ENCODE measurements at regions not wholly inside any gene's neighbourhood (a gene's known extent, or its start where the extent isn't known, plus 50 kb on each side); places are given as distances from the start of the nearest gene placed in this dataset.

DNA sequence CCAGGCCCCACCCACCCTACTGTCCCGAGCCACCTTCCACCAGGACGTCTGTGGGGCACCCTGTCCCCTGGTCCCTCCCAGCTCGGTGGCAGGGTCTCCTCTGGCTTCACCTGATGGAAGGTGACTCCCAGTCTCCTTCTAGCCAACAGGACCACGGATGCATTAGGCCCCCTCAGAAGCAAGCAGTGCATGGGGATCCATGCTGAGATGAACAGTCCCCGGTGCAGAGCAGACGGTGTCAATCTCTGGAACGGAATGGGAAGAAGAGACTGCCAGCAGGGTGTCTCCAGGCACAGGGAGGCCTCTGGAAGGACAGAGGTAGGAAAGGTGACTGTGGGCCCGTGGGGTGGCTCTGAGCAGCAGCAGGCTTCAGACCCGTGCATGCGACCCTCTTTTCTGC, 65.2 kb upstream of the FZD7 start:
- DNase-seq (ENCODE audit: low spot score), result no peak

DNA sequence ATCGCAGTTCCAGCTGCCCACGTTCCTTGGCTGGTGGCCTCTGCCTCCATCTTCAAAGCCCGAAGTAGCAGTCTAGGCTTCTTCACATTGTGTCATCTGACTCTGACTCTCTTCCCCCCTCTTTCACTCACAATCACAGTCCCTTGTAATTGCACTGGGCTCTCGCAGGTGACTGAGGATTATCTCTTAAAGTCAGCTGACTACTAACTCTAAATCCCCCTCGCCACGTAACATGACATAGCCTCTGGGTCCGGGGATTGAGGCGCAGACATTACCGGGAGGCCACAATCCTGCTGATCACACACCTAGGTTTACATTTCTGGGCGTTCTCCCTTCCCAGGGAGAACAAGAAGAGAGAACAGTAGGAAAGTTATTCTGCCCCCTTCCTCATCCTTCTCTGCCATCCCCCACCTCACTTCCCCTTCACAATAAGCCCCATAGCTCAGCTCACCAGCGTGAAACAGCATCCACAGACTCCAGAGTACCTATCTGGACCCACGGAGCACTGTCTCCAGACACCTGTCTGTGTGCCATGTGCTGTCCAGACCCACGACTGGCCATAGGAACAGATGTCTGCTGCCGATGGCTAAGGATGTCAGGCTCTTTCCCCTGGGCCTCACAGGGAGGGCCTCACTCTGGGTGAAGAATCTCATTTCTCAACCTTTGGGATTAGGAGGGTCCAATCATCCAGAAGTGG, 64.3 kb upstream of the FZD7 start:
- no peak for DNase-seq (ENCODE audit: low spot score)

DNA sequence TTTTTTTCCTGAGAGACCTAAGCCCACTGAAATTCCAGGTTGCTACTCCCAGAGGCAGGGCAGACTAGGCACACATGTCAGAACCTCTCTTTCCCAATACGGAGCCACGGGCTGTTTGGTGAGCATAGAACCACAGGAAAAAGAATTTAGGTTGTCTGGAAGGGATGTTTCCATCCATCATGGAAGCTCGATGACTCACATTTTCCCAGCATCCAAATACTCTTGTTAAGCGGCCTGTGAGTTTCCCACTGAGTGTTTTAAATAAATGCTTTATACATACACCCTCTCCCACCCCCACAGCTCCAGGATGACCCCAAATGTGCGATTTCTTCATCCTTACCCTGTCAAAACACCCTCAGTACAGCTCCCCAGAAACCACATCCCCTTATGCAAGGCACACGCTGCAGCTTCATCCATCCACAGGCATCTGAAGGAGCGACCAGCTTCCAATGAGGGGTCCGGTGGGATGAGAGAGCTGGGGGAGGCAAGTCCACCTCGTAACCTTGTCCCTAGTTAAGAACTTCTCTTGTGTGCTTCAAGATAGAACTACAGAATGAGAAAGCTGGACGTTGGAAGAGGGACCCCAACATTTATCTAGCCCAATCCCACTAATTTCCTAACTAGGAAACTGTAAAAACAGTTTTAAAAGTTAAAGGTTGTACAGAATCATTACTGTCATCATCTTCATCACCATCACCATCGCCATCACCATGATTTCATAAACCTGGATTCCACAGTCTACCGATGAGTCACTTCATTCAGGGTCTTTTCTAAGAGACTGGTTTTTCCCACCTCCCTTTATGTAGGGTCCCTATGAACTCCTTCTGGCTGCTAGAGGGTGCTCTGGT, 63.5 kb upstream of the FZD7 start:
- peak; percentile 75 for DNase-seq (ENCODE audit: low spot score)

GRCh38 chr2:201970786-201971108, 62.9 kb upstream of the FZD7 start:
- no peak for DNase-seq (ENCODE audit: low spot score)

DNA sequence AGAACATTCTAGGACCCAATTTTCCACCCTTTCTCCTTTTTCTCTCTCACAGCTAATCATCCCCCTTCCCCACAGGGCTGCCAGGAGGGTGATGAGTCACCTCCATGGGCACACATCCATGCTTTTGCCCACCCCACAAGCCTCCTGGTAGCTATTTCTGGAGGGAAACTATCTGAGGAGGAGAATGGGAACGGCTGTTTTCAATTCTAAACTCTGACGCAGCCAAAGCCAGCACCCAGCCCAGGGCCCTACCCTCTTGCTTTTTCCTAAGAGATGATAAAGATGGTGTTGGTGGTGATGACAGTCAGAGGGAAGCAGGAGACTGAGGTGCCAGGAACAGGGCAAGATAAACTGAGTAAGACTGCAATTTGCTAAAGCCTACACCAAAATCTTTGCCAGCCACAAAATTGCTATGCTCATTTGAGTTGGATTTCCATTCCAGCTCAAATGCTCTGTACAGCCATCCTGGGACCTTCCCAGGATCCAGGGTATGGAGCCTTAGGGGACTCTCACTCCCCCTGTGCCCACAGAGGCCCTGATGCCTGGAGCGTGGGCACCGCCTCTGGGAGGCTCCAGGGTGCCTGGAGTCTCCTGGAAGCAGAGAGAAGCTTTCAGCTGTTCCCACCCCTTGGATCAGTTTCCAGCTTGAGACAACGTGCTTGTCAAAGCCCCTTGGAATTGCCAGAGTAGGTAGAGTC, 62.0 kb upstream of the FZD7 start:
- DNase-seq (ENCODE audit: low spot score), result peak; percentile 72

DNA sequence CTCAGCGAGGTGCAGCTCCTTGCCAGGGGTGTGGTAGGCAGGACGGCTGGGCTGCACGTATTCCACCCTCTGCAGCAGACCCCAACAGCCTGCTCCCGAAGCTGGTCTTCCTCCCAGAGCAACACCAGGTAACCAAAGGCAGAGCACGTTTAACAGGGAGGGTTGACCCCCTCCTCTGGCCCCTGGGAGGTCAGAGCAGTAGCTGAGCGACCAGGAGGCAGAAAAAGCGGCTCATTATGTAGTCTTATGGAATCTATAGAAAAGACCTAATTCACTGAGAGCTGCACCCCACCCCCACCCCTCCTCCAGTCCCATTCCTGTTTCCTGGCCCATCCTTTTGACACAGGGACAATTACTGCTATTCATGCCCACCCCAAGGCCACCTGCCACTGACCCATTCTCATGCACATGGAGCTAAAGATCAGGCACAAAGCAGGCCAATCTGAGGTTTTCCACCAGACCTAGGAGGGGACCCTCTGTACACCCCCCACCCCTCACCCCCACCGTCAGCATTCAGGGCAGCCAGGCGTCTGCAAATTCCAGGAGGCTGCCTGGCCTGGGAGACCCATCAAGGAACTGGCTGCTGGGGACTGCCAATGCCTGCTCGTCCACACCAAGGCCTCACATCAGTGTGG, 60.9 kb upstream of the FZD7 start:
- no peak for DNase-seq (ENCODE audit: low spot score)

DNA sequence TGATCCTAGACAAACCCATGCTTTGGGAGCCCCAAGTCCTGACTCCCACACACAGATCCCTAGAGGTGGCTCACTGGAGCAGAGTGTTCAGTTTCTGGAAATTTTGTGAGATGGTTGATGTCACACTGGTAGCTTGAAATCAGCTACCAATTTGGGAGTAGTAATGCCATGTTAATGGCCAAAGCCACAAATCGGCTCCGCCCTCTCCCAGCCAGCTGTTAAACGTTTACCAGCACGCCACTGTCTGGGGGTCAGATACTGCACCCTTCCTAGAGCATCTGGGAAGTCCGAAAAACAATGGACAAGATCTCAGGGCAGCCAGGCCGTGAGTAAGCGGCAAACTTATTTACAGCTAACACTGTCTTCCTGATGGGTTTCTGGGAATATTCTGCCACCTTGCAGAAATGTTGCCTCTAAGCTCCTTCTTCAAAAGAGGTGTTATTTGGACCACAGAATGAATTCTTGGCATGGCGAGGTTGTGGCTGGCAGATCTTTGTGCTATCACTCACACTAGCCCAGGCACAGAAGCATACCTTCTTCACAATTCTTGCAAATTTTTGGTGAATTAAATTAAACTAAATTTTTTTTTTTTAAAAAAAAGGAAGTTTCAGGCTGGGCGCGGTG, 60.2 kb upstream of the FZD7 start:
- DNase-seq (ENCODE audit: low spot score), result no peak

- DNase-seq (ENCODE audit: low spot score), result no peak
Observed at GRCh38 chr2:201974171-201975100, 59.2 kb upstream of the FZD7 start.

DNA sequence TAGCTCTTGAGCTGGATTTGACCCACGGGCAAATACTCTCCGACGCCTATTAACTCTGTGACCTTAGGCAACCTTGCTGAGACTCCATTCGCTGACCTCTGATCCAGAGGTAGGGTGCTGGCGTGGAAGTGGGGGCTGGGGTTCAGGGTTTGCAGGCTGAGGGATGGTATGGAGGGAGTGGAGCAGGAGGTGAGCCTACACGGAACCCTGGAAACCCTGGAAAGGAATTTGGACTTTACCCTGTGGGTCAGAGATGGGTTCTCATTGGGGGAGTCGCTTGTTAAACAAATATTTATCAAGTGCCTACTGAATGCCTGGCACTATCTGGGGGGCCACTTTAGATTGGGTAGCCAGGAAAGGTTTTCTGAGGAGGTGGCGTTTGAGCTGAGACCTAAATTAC, 58.2 kb upstream of the FZD7 start:
- no peak for DNase-seq (ENCODE audit: low spot score)

- DNase-seq (ENCODE audit: low spot score), result no peak
Observed at GRCh38 chr2:201975964-201976612, 57.6 kb upstream of the FZD7 start.

- no peak for DNase-seq (ENCODE audit: low spot score)
Observed at GRCh38 chr2:201977651-201978050, 56.0 kb upstream of the FZD7 start.

GRCh38 chr2:201978333-201978732, 55.3 kb upstream of the FZD7 start:
- no peak for DNase-seq (ENCODE audit: low spot score)

GRCh38 chr2:201978986-201979385, 54.7 kb upstream of the FZD7 start:
- no peak for DNase-seq (ENCODE audit: low spot score)

GRCh38 chr2:201980389-201980821, 53.2 kb upstream of the FZD7 start:
- no peak for DNase-seq (ENCODE audit: low spot score)

- DNase-seq (ENCODE audit: low spot score), result no peak
Observed at GRCh38 chr2:201980946-201981345, 52.7 kb upstream of the FZD7 start.

GRCh38 chr2:201983174-201983573, 50.5 kb upstream of the FZD7 start:
- DNase-seq (ENCODE audit: low spot score), result no peak

DNA sequence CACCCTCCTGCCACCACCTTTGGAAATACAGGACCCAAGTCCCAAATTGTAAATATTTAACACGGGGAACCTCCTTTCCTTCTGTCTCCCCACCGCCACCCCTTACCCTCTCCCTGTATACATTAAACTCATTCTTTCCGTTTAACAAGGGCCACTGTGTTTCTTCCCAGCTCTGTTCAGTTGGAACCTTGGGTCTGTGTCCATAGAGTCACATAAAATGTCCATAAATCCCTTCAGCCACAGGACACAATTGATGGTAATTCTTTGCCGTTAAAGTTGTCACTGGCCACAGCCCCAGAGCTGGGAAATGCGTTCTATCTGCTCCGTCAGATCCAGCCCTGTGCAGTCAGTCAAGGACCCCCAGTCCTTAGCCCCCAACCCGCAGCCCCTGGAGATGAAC, 49.9 kb upstream of the FZD7 start:
- no peak for DNase-seq (ENCODE audit: low spot score)
